Prostate gland (tissue), 2 donors: ENCODE measurements at regions not wholly inside any gene's neighbourhood (a gene's known extent, or its start where the extent isn't known, plus 50 kb on each side); places are given as distances from the start of the nearest gene placed in this dataset.

Source experiments
- DNase-seq: peaks from one replicate; pipeline ENCODE4 v3.0.0-alpha.2; 2019; ENCODE audit warnings: low spot score
- H3K27ac ChIP-seq, 2 donors: fragments of 200-600 bp; sonication (generic); 2 replicates each; pipeline ENCODE4 v1.5.1; 2017 to 2019
- H3K27me3 ChIP-seq: fragments of 200-600 bp; sonication (generic); replicated peaks from 2 replicates; pipeline ENCODE4 v1.5.1; 2019; ENCODE audit not compliant: insufficient read depth
- H3K36me3 ChIP-seq, 2 donors: fragments of 200-600 bp; sonication (generic); 1 replicate in 1 of 2; 2 replicates in 1 of 2; pipeline versions ENCODE4 v1.5.1 to v1.8.1; 2017 to 2019
- H3K4me1 ChIP-seq: fragments of 200-600 bp; sonication (generic); replicated peaks from 2 replicates; pipeline ENCODE4 v1.5.1; 2019
- H3K4me3 ChIP-seq, 2 donors: fragments of 200-600 bp; sonication (generic); 2 replicates each; pipeline ENCODE4 v1.5.1; 2017 to 2019
- H3K9me3 ChIP-seq: fragments of 200-600 bp; sonication (generic); 2 replicates; pipeline ENCODE4 v1.5.1; 2017
- CTCF ChIP-seq, 4 experiments: fragments of 200-600 bp in 2 of 4; fragments of 450-650 bp in 2 of 4; sonication (generic) in 2 of 4; IDR thresholded peaks; 1 replicate in 3 of 4; 2 replicates in 1 of 4; pipeline ENCODE4 v1.5.1; 2016 to 2019; ENCODE audit warnings: antibody characterized with exemption in 4 of 4, mild to moderate bottlenecking in 2 of 4, moderate library complexity in 2 of 4
- POLR2A ChIP-seq: fragments of 450-650 bp; IDR thresholded peaks from one replicate; pipeline ENCODE4 v1.6.1; 2016; ENCODE audit warnings: antibody characterized with exemption, mild to moderate bottlenecking
- POLR2AphosphoS5 ChIP-seq: sonication (generic); formaldehyde crosslinking; IDR thresholded peaks from one replicate; pipeline ENCODE4 v1.6.1; 2017; ENCODE audit warnings: antibody characterized with exemption
- WGBS: methylation state at CpG from one replicate; pipeline ENCODE4 v1.1.5; 2018; 5-methylcytosine and 5-hydroxymethylcytosine counted together
- intact Hi-C: fragments of 100-400 bp; cut with DNase I; formaldehyde crosslinking; loops from one replicate; pipeline ENCODE4 v1.14.2; 2022

- H3K4me3 ChIP-seq = no peak overlapping the region
- H3K4me1 ChIP-seq = no peaks in the 10 kb centered on the region
- H3K9me3 ChIP-seq = no peaks in the 10 kb centered on the region
- WGBS = 93% methylated on average over 8 of the region's 8 CpGs
- H3K27ac ChIP-seq = no peak overlapping the region
- H3K27me3 ChIP-seq = no peaks in the 10 kb centered on the region
- TF ChIP-seq POLR2AphosphoS5 = no peak
- TF ChIP-seq CTCF (IDR thresholded peaks at IDR 0.05) = no peak
- TF ChIP-seq POLR2A = no peak
- DNase-seq = no peak
- intact Hi-C loops = no loop called here
- H3K36me3 ChIP-seq = no peaks in the 10 kb centered on the region
Measured at GRCh38 chr6:21965953-21966539, 330.8 kb downstream of the PRL start.

- Histone ChIP-seq H3K36me3 (no peaks in the 10 kb centered on the region), H3K27me3 (no peaks in the 10 kb centered on the region), H3K9me3 (no peaks in the 10 kb centered on the region), H3K4me3 (no peak overlapping the region), H3K27ac (no peak overlapping the region), H3K4me1 (no peaks in the 10 kb centered on the region)
- DNase-seq = no peak
- WGBS = 42% methylated on average over 9 of the region's 9 CpGs
- intact Hi-C loops = no loop called here
- TF ChIP-seq CTCF (IDR thresholded peaks at IDR 0.05) (no peak), POLR2A (no peak), POLR2AphosphoS5 (no peak)
Measured at GRCh38 chr6:21967056-21967974, 329.5 kb downstream of the PRL start.

GRCh38 chr6:21968411-21968810 is 328.4 kb downstream of the PRL start:
- no peak for TF ChIP-seq POLR2A
- TF ChIP-seq CTCF (IDR thresholded peaks at IDR 0.05) = no peak
- no peak for TF ChIP-seq POLR2AphosphoS5
- no peaks in the 10 kb centered on the region for H3K4me1 ChIP-seq
- no peaks in the 10 kb centered on the region for H3K9me3 ChIP-seq
- H3K27ac ChIP-seq = no peak overlapping the region
- H3K27me3 ChIP-seq = no peaks in the 10 kb centered on the region
- H3K4me3 ChIP-seq = no peak overlapping the region
- no peaks in the 10 kb centered on the region for H3K36me3 ChIP-seq
- 65% methylated on average over 2 of the region's 2 CpGs for WGBS
- intact Hi-C loops = no loop called here
- DNase-seq = no peak

- no peak for DNase-seq
- H3K4me3 ChIP-seq = no peak overlapping the region
- H3K27me3 ChIP-seq = no peaks in the 10 kb centered on the region
- no peak for TF ChIP-seq POLR2A
- TF ChIP-seq CTCF (IDR thresholded peaks at IDR 0.05) = no peak
- no peaks in the 10 kb centered on the region for H3K4me1 ChIP-seq
- H3K36me3 ChIP-seq = no peaks in the 10 kb centered on the region
- intact Hi-C loops = no loop called here
- no peak overlapping the region for H3K27ac ChIP-seq
- H3K9me3 ChIP-seq = no peaks in the 10 kb centered on the region
- 84% methylated on average over 4 of the region's 4 CpGs for WGBS
Measured at GRCh38 chr6:21969192-21969591, 327.6 kb downstream of the PRL start.
